ENCODE measurements at regions not wholly inside any gene's neighbourhood (a gene's known extent, or its start where the extent isn't known, plus 50 kb on each side); places are given as distances from the start of the nearest gene placed in this dataset.
"Not testable (repeated sequence)": the region's sequence is repeated elsewhere in the genome, so short reads cannot be mapped to it uniquely, and the experiment has no call there.

GRCh38 chr6:10343320-10343719 is 71.6 kb downstream of the TFAP2A start:
- DNase-seq, result no peak

- no peak for DNase-seq
These were observed 73.3 kb downstream of the TFAP2A start for GRCh38 chr6:10341605-10342004.

GRCh38 chr6:10338151-10338550 is 76.7 kb downstream of the TFAP2A start:
- no peak for DNase-seq

GRCh38 chr6:10337376-10337775 is 77.5 kb downstream of the TFAP2A start:
- DNase-seq, result not testable (repeated sequence)

- no peak for DNase-seq
These were observed 82.8 kb downstream of the TFAP2A start for GRCh38 chr6:10332111-10332510.

GRCh38 chr6:10331334-10331968 is 83.4 kb downstream of the TFAP2A start:
- no peak for DNase-seq

- no peak for DNase-seq
These were observed 84.4 kb downstream of the TFAP2A start for GRCh38 chr6:10330515-10330914.

- no peak for DNase-seq
These were observed 91.9 kb downstream of the TFAP2A start for GRCh38 chr6:10323018-10323417.

GRCh38 chr6:10320291-10320690 is 94.6 kb downstream of the TFAP2A start:
- no peak for DNase-seq

GRCh38 chr6:10316373-10316721 is 98.5 kb downstream of the TFAP2A start:
- DNase-seq, result no peak

- DNase-seq, result no peak
These were observed 99.1 kb downstream of the TFAP2A start for GRCh38 chr6:10315658-10316372.

- DNase-seq, result no peak
These were observed 99.8 kb downstream of the TFAP2A start for GRCh38 chr6:10315034-10315433.

GRCh38 chr6:10314163-10314955 is 100.5 kb downstream of the TFAP2A start:
- no peak for DNase-seq

GRCh38 chr6:10313799-10314162 is 101.1 kb downstream of the TFAP2A start:
- no peak for DNase-seq

GRCh38 chr6:10312445-10312844 is 102.4 kb downstream of the TFAP2A start:
- DNase-seq, result no peak

- not testable (repeated sequence) for DNase-seq
These were observed 103.1 kb downstream of the TFAP2A start for GRCh38 chr6:10311546-10312405.

- no peak for DNase-seq
These were observed 104.0 kb downstream of the TFAP2A start for GRCh38 chr6:10310826-10311225.

GRCh38 chr6:10310330-10310653 is 104.6 kb downstream of the TFAP2A start:
- DNase-seq, result no peak

GRCh38 chr6:10309457-10310329 is 105.2 kb downstream of the TFAP2A start:
- no peak for DNase-seq

- no peak for DNase-seq
These were observed 107.4 kb downstream of the TFAP2A start for GRCh38 chr6:10307476-10307875.

- no peak for DNase-seq
These were observed 107.8 kb downstream of the TFAP2A start for GRCh38 chr6:10307028-10307427.

- DNase-seq, result no peak
These were observed 109.0 kb downstream of the TFAP2A start for GRCh38 chr6:10305790-10306415.
